ENCODE measurements at regions not wholly inside any gene's neighbourhood (a gene's known extent, or its start where the extent isn't known, plus 50 kb on each side); places are given as distances from the start of the nearest gene placed in this dataset.

DNA sequence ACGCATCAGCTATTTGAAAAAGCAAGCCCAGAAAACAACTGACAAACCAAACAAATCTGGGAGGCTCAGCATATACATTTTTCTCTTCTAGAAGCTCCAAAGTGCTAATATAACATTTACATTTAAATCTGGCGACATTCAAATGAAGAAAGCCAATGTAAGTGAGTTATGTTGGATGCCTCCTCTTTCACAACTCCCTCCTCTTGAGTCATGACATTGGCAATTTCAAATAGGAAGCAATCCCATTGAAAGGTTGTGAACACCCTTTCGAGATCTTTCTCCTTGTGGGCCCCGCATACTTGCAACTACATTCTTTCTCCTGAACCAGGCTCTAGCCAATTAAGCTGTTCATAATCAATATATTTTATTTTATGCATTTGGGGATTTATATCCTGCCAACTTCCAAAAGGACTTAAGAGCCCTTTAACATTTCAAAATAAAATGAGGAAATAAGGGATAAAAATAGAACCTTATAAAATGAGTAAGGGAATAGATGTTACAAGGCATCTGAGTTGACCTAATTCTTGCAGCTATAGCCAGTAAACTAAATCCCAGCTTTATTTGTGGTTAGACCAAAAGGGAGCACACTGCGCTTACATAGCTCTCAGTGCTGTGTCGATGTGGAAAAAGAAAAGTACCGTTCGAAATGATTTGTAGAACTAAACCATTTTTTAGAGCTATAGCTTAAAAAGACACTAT, 129.5 kb upstream of the SESN3 start:
- DNase-seq (ENCODE audit: insufficient read length, low spot score): no peak
- no peak for FAIRE-seq
- no peak for TF ChIP-seq SPI1 (IDR thresholded peaks at IDR 0.05; ENCODE audit: low read depth, low read length)
- no peak for TF ChIP-seq TAF1 (IDR thresholded peaks at IDR 0.05; ENCODE audit: low read depth, low read length)
- no peak for TF ChIP-seq POU2F2 (IDR thresholded peaks at IDR 0.05; ENCODE audit: low read depth, low read length)
- no peak for TF ChIP-seq POLR2AphosphoS5 (IDR thresholded peaks at IDR 0.05; ENCODE audit: low read depth, low read length)

DNA sequence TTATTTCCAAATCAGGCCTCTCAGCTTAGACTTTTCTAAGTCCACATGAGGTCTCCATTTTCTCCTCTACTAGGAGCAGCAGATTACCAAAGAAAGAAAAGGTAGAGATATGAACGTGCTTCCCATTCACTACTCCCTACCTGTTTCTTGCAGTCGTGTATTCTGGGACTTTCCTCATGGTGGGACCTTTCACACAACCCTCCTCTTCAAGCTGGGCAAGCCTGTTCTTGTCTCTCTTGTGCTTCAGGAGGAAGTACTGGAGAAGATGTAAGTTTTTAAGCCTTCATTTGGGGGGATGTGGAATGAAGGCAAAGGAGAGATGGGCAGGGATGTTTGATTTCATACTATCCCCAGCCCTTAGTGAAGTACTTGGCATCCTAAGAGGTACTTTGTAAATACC, 128.8 kb upstream of the SESN3 start:
- TF ChIP-seq POLR2A (IDR thresholded peaks at IDR 0.05; ENCODE audit: low read depth, low read length) (no peak), POLR2AphosphoS5 (IDR thresholded peaks at IDR 0.05; ENCODE audit: low read depth, low read length) (no peak), PAX5 (IDR thresholded peaks at IDR 0.05; ENCODE audit: insufficient read depth, low read length, severe bottlenecking) (no peak), POU2F2 (IDR thresholded peaks at IDR 0.05; ENCODE audit: low read depth, low read length) (no peak), TAF1 (IDR thresholded peaks at IDR 0.05; ENCODE audit: low read depth, low read length) (no peak), SPI1 (IDR thresholded peaks at IDR 0.05; ENCODE audit: low read depth, low read length) (no peak)
- FAIRE-seq (no peak), DNase-seq (ENCODE audit: insufficient read length, low spot score) (no peak)

DNA sequence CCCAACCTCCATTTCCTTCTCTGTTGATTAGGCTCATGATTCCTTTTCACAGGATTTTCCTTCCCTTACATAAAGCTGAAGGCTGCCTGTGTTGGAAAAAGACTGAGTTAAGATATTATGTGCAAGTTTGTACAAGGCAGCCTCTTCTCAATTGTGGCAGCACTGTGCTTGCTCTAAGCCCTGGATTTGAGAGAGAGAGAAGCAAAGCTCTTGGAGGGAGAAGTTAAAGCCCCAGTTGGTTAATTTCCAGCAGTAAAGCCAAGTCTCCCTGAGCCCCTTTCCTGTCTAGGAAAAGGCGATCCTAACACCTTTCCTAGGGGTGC, 128.3 kb upstream of the SESN3 start:
- no peak for FAIRE-seq
- no peak for DNase-seq (ENCODE audit: insufficient read length, low spot score)
- TF ChIP-seq POLR2A (IDR thresholded peaks at IDR 0.05; ENCODE audit: low read depth, low read length): no peak

DNA sequence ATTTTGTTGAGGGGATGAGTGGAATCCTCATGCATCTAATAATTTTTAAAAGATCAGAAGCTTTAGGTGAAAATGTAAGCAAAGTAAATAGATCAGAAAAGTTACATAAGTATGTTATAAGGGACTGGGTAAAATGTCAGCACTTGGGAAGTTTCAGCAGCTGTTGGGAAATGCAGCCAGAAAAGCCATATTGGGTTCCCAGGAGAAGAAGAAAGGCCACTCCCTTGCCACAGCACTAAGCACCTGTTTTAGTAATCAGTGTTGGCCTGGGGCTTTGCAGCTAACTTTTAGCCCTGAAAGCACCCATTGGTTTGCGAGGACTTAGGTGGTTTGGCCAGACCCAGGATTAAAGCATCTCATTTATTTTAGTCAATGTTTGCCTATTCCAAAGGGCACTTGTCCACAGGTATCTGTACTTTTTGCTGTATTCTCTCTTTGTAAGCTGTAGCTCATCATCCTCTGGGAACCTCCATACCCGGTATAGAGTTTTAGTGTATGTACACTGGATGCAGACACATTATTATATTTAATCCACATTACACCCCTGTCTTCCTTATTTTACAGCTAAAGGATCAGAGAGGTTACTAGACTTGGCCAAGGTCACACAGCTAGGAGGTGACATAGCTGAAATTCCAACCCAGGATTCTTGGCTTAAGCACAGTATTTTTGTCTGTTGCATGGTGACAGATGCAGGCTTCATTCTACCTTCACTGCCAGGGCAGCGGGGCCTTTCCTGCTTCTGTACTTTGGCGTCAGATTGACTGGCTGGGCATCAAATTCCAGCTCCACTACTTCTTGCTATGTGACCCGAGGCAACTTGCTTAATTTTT, 127.7 kb upstream of the SESN3 start:
- FAIRE-seq (no peak), DNase-seq (ENCODE audit: insufficient read length, low spot score) (no peak)
- TF ChIP-seq POU2F2 (IDR thresholded peaks at IDR 0.05; ENCODE audit: low read depth, low read length): no peak

DNA sequence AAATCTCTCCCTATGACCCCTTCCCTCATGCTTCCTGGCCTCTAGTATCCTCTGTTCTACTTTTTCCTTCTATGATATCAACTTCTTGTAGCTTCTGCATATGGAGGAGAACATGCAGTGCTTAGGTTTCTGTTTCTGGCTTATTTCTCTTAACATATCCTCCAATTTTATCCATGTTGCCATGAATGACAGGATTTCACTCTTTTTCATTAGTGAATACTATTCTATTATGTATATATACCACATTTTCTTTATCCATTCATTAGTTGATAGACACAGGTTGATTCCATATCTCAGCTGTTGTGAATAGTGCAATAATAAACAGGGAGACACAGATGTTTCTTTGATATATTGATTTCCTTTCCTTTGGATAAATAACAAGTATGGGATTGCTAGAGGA, 123.3 kb upstream of the SESN3 start:
- no peak for FAIRE-seq
- no peak for DNase-seq (ENCODE audit: insufficient read length, low spot score)
- TF ChIP-seq SPI1 (IDR thresholded peaks at IDR 0.05; ENCODE audit: low read depth, low read length) (no peak), POU2F2 (IDR thresholded peaks at IDR 0.05; ENCODE audit: low read depth, low read length) (no peak), POLR2AphosphoS5 (IDR thresholded peaks at IDR 0.05; ENCODE audit: low read depth, low read length) (no peak), TAF1 (IDR thresholded peaks at IDR 0.05; ENCODE audit: low read depth, low read length) (no peak), POLR2A (IDR thresholded peaks at IDR 0.05; ENCODE audit: low read depth, low read length) (no peak), PAX5 (IDR thresholded peaks at IDR 0.05; ENCODE audit: insufficient read depth, low read length, severe bottlenecking) (no peak)

DNA sequence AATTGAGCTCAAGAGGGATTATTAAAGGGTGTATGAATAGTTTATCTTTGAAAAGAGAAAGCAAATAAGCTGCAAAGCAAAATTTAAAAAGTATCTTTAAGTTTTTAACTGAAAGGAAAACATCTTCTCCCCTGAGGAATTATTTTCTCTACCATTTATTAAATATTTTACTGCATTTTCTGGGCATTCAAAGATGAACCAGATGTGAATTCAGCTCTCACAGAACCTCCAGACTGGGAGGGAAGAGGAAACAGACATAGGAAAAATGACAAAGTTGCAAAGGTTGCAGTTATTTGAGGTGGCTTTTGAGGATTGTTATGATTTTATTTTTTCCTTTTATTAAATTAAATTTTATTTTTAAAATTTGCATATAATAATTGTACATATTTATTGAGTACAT, 122.7 kb upstream of the SESN3 start:
- FAIRE-seq (no peak), DNase-seq (ENCODE audit: insufficient read length, low spot score) (no peak)
- no peak for TF ChIP-seq SPI1 (IDR thresholded peaks at IDR 0.05; ENCODE audit: low read depth, low read length)
- no peak for TF ChIP-seq POLR2AphosphoS5 (IDR thresholded peaks at IDR 0.05; ENCODE audit: low read depth, low read length)
- no peak for TF ChIP-seq PAX5 (IDR thresholded peaks at IDR 0.05; ENCODE audit: insufficient read depth, low read length, severe bottlenecking)
- TF ChIP-seq TAF1 (IDR thresholded peaks at IDR 0.05; ENCODE audit: low read depth, low read length): no peak
- TF ChIP-seq POU2F2 (IDR thresholded peaks at IDR 0.05; ENCODE audit: low read depth, low read length): no peak
- TF ChIP-seq POLR2A (IDR thresholded peaks at IDR 0.05; ENCODE audit: low read depth, low read length): no peak

DNA sequence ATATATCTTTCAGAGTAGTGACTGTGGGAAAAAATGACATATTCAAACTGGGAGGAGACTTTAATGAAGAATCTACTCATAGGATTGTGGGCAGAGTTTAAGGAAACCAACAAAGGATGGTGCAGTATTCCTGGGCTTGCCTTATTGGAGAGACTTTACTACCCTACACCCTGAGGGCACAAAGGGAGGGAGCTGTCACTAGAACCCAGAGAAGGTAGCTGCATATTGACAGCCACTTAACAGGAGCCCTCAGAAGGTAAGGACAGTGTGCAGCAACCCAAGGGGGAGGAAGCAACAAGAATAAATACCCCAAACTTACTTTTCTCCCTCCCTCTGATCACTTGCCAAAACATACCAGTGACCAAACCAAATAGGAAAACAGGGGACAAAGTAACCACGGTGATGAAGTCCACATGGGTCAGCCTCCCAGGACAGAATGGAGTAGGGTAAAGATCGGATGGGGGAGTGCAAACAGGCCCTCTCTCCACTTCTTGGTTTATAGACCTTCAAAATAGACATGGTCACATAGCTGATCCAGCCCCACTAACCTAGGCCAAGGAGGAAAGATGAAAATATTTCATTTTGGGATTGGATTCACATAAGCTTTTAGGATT, 121.8 kb upstream of the SESN3 start:
- FAIRE-seq (no peak), DNase-seq (ENCODE audit: insufficient read length, low spot score) (no peak)
- no peak for TF ChIP-seq SPI1 (IDR thresholded peaks at IDR 0.05; ENCODE audit: low read depth, low read length)
- no peak for TF ChIP-seq TAF1 (IDR thresholded peaks at IDR 0.05; ENCODE audit: low read depth, low read length)
- no peak for TF ChIP-seq POLR2AphosphoS5 (IDR thresholded peaks at IDR 0.05; ENCODE audit: low read depth, low read length)
- no peak for TF ChIP-seq POLR2A (IDR thresholded peaks at IDR 0.05; ENCODE audit: low read depth, low read length)

DNA sequence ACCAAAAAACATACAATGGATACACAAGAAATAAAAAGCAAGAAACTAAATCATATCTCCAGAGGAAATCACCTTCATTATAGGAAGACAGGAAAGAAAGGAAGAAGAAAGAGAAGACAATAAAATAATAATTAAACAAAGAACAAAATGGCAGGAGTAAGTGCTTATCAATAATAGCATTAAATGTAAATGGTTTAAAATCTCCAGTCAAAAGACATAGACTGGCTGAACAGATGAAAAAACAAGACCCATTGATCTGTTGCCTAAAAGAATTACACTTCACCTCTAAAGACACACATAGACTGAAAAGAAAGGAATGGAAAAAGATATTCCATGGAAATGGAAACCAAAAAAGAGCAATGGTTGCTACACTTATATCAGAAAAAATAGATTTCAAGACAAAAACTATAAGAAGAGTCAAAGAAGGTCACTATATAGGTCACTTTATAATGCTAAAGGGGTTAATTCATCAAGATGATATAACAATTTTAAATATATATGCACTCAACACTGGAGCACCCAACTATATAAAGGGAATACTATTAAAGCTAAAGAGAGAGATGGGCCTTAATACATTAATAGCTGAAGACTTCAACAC, 118.4 kb upstream of the SESN3 start:
- TF ChIP-seq PAX5 (IDR thresholded peaks at IDR 0.05; ENCODE audit: insufficient read depth, low read length, severe bottlenecking) (no peak), SPI1 (IDR thresholded peaks at IDR 0.05; ENCODE audit: low read depth, low read length) (no peak), POLR2A (IDR thresholded peaks at IDR 0.05; ENCODE audit: low read depth, low read length) (no peak), POU2F2 (IDR thresholded peaks at IDR 0.05; ENCODE audit: low read depth, low read length) (no peak), POLR2AphosphoS5 (IDR thresholded peaks at IDR 0.05; ENCODE audit: low read depth, low read length) (no peak), TAF1 (IDR thresholded peaks at IDR 0.05; ENCODE audit: low read depth, low read length) (no peak)
- DNase-seq (ENCODE audit: insufficient read length, low spot score) (no peak), FAIRE-seq (no peak)

DNA sequence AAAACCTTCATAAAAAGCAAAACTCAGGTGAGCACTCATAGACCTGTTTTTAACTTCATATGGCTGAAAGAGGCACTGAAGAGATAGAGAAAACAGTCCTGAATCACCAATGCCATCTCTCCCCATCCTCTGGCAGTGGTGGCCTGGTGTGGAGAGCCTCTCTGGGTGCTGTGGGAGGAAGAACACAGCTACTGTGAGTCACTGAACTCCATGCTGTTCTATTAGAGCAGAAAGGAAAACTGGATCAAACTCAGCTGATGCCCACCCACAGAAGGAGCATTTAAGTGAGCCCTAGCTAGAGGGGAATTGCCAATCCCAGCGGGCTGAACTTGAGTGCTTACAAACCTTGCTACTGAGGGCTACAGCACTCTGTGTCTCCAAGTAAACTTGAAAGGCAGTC, 115.3 kb upstream of the SESN3 start:
- FAIRE-seq (no peak), DNase-seq (ENCODE audit: insufficient read length, low spot score) (no peak)
- no peak for TF ChIP-seq POLR2A (IDR thresholded peaks at IDR 0.05; ENCODE audit: low read depth, low read length)
- TF ChIP-seq SPI1 (IDR thresholded peaks at IDR 0.05; ENCODE audit: low read depth, low read length): no peak
- no peak for TF ChIP-seq POU2F2 (IDR thresholded peaks at IDR 0.05; ENCODE audit: low read depth, low read length)
- TF ChIP-seq TAF1 (IDR thresholded peaks at IDR 0.05; ENCODE audit: low read depth, low read length): no peak
- no peak for TF ChIP-seq PAX5 (IDR thresholded peaks at IDR 0.05; ENCODE audit: insufficient read depth, low read length, severe bottlenecking)
- TF ChIP-seq POLR2AphosphoS5 (IDR thresholded peaks at IDR 0.05; ENCODE audit: low read depth, low read length): no peak

DNA sequence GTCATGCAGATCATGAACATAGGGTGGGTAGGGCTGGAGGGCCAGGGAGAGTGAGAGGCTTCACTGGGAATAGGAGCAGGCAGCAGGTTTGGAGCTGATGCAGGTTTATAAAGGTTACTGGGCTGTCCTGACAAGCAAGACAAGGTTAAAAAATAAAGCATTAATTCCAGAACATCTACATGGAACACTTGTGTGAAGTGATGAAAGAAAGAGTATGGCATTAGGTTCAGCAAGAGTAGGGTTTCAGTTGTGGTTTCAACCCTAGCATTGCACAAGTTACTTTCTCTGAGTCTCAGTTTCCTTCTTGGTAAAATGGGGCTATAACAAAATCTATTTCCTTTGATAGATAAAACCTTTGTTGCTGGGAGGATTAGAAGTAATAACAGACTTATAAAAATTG, 114.6 kb upstream of the SESN3 start:
- TF ChIP-seq POU2F2 (IDR thresholded peaks at IDR 0.05; ENCODE audit: low read depth, low read length): no peak
- TF ChIP-seq PAX5 (IDR thresholded peaks at IDR 0.05; ENCODE audit: insufficient read depth, low read length, severe bottlenecking): no peak
- no peak for TF ChIP-seq POLR2A (IDR thresholded peaks at IDR 0.05; ENCODE audit: low read depth, low read length)
- TF ChIP-seq TAF1 (IDR thresholded peaks at IDR 0.05; ENCODE audit: low read depth, low read length): no peak
- TF ChIP-seq SPI1 (IDR thresholded peaks at IDR 0.05; ENCODE audit: low read depth, low read length): no peak
- TF ChIP-seq POLR2AphosphoS5 (IDR thresholded peaks at IDR 0.05; ENCODE audit: low read depth, low read length): no peak
- FAIRE-seq (peak; percentile 57), DNase-seq (ENCODE audit: insufficient read length, low spot score) (no peak)

Measured in GM12891 (cell line).